ENCODE measurements at regions not wholly inside any gene's neighbourhood (a gene's known extent, or its start where the extent isn't known, plus 50 kb on each side); places are given as distances from the start of the nearest gene placed in this dataset.
A peak's percentile ranks its signal among the peaks of the same experiment; 100 is the strongest.

- TF ChIP-seq, protein P1, sequence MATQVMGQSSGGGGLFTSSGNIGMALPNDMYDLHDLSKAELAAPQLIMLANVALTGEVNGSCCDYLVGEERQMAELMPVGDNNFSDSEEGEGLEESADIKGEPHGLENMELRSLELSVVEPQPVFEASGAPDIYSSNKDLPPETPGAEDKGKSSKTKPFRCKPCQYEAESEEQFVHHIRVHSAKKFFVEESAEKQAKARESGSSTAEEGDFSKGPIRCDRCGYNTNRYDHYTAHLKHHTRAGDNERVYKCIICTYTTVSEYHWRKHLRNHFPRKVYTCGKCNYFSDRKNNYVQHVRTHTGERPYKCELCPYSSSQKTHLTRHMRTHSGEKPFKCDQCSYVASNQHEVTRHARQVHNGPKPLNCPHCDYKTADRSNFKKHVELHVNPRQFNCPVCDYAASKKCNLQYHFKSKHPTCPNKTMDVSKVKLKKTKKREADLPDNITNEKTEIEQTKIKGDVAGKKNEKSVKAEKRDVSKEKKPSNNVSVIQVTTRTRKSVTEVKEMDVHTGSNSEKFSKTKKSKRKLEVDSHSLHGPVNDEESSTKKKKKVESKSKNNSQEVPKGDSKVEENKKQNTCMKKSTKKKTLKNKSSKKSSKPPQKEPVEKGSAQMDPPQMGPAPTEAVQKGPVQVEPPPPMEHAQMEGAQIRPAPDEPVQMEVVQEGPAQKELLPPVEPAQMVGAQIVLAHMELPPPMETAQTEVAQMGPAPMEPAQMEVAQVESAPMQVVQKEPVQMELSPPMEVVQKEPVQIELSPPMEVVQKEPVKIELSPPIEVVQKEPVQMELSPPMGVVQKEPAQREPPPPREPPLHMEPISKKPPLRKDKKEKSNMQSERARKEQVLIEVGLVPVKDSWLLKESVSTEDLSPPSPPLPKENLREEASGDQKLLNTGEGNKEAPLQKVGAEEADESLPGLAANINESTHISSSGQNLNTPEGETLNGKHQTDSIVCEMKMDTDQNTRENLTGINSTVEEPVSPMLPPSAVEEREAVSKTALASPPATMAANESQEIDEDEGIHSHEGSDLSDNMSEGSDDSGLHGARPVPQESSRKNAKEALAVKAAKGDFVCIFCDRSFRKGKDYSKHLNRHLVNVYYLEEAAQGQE (IDR thresholded peaks at IDR 0.05; ENCODE audit: low read depth) = no peak
- TF ChIP-seq SIN3A (IDR thresholded peaks at IDR 0.05; ENCODE audit: low read depth) = no peak
These were observed 107.0 kb downstream of the PTCSC3 start (continued) for GRCh38 chr14:36069535-36069900.

- no peak overlapping the region for H3K4me3 ChIP-seq (replicated peaks in 1 of 2; ENCODE audit: low read depth in 1 of 2, low read length in 2 of 2)
- no TSS peak for BruUV-seq (replicated peaks)
- no peaks in the 10 kb centered on the region for H3K79me2 ChIP-seq (ENCODE audit: insufficient read depth, low read length)
- H2AFZ ChIP-seq (ENCODE audit: low read depth, low read length, poor library complexity, severe bottlenecking) = peak overlapping the region; percentile 71
- no peaks in the 10 kb centered on the region for H3K9me3 ChIP-seq (ENCODE audit: control insufficient read depth in 1 of 2, insufficient read depth in 1 of 2, low read depth in 1 of 2, low read length in 2 of 2)
- TF ChIP-seq FOSL1 (IDR thresholded peaks at IDR 0.05; ENCODE audit: low read depth) (peak; percentile 15; the same call in 1 of the 2 replicates), SP1 (IDR thresholded peaks at IDR 0.05; ENCODE audit: low read depth) (no peak), EGR1 (IDR thresholded peaks at IDR 0.05; ENCODE audit: low read depth) (no peak), ZFX (IDR thresholded peaks at IDR 0.05) (no peak)
- no peaks in the 10 kb centered on the region for H3K27me3 ChIP-seq (ENCODE audit: insufficient read depth, low read length)
- ChIA-PET CTCF (interaction anchor here (0.6 to 3.7 kb wide), 44 partner anchors 8 to 1081 kb away, joined by 3 to 62 read pairs (median 6); no protein-coding TSS in a partner anchor), POLR2A (interaction anchor here (1.5 kb wide), 1 partner anchor 485 kb away, joined by 4 read pairs; no protein-coding TSS in a partner anchor), RAD21 (ENCODE audit: low non-redundant PET in 1 of 2, low total read pairs in 2 of 2, uncharacterized antibody in 2 of 2, unreplicated experiment in 2 of 2) (interaction anchor here (1.2 to 2.1 kb wide), 5 partner anchors 115 to 873 kb away, joined by 3 to 8 read pairs (median 6); no protein-coding TSS in a partner anchor)
- H3K9ac ChIP-seq (ENCODE audit: low read length) = no peak overlapping the region
- intact Hi-C loops (cut with micrococcal nuclease) = loop anchor here (2.0 kb wide), 1 partner anchor 188 kb away; no protein-coding TSS in a partner anchor
- no peaks in the 10 kb centered on the region for H3K9me2 ChIP-seq (ENCODE audit: insufficient read depth)
- no peaks in the 10 kb centered on the region for H3K36me3 ChIP-seq (ENCODE audit: control insufficient read depth in 1 of 2, insufficient read depth in 2 of 2, low read length in 2 of 2)
- H4K20me1 ChIP-seq (ENCODE audit: insufficient read depth) = no peaks in the 10 kb centered on the region
- H3K27ac ChIP-seq (ENCODE audit: low read depth, low read length) = no peak overlapping the region
- DNase-seq (ENCODE audit: low read depth, low spot score) (no peak), ATAC-seq (peak; percentile 67)
- H3K4me2 ChIP-seq (ENCODE audit: low read length) = peak overlapping the region; percentile 43
- H3K4me1 ChIP-seq (ENCODE audit: control insufficient read depth in 1 of 2, insufficient read depth in 2 of 2, low read length in 2 of 2) = peaks cover 12 to 17% of the 10 kb centered on the region in 2 experiments
These were observed 107.6 kb downstream of the PTCSC3 start for GRCh38 chr14:36068777-36069534.

Measured in HCT116 (cell line).